ACHN (cell line): ENCODE measurements at regions not wholly inside any gene's neighbourhood (a gene's known extent, or its start where the extent isn't known, plus 50 kb on each side); places are given as distances from the start of the nearest gene placed in this dataset.
"Not testable (repeated sequence)": the region's sequence is repeated elsewhere in the genome, so short reads cannot be mapped to it uniquely, and the experiment has no call there.

Experiments
- DNase-seq: peaks from one replicate; pipeline ENCODE4 v3.0.0-alpha.2; 2015
- in situ Hi-C: cut with HindIII; loops from 2 replicates; pipeline ENCODE4 v1.10.0; 2017; ENCODE audit warnings: low sequenced_read_pairs, low pct_ligation_motif_present, low pct_unique_long_range_greater_than_20kb

DNA sequence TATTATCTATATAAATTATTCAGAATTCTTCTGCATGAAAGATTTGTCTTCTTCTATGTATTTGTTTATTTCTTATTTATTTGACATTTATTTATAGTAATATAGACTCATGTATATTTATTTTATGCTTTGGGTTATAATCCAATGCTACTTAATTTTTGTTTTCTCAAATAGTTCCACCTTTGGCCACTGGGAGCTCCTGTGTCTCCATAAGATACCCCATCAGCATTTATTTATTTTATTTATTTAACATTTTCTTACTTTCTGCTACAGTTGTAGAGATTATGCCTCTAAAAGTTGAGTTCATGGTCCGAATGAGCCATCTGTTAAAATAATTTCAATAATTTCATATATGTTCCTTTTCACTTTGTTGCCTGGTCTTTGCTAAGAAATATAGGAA is 289.4 kb downstream of the ADGRL2 start:
- no peak for DNase-seq

DNA sequence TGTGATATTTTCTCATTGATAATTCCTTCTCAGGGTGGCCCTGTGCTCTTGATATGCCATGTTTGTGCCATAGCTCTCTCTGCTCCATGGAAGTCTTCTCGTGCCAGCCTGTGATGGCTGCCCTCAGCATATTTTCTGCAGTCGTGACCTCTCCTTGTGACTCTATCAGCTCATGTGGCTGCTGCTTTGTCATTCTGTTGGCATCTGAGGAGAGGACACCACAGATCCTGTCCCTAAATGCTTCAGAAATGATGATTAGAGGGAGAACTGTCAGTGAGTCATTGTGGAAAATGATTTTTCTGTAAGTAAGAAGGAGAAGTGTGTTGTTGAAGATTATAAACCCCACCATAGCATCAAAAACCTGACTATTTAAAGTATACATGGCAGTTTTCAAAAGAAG is 286.0 kb downstream of the ADGRL2 start:
- no peak for DNase-seq
- in situ Hi-C loops, result no loop called here

More for the DNA sequence above, 289.4 kb downstream of the ADGRL2 start:
- in situ Hi-C loops, result no loop called here

DNA sequence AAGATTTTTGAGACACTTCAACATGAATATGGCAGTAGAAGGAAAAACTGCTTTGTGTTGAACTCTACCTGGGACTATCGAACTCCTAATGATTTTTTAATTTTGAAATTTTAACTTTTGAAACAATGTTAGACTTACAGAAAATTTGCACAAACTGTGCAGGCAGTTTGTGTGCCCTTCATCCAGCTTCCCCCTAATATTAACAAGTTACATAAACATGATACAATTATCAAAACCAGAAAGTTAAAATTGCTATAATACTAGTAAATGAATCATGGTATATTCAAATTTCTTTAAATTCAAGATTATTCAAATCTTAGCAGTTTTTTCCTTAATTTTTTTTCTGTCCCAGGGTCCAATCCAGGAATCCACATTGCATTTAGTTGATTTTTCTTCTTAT is 278.9 kb downstream of the ADGRL2 start:
- in situ Hi-C loops, result no loop called here
- DNase-seq, result no peak

DNA sequence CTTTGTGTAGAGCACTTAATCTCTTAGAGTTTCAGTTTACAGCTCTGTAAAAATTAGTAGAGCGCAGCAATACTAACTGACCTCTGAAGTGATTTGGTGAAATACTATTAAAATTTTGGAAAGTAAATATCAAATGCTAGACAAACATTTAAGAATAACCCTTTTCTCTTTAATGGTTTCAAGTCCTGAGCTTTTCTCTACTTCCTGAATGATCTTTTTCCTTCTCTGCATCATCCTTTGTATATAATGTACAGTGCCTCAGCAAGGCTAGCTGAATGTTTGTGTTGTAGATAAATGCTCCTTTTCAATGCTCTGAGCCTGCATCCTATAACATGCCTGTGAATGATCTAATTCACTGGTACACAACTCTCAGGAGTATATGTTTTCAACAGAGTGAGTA is 272.9 kb downstream of the ADGRL2 start:
- in situ Hi-C loops, result no loop called here
- no peak for DNase-seq

DNA sequence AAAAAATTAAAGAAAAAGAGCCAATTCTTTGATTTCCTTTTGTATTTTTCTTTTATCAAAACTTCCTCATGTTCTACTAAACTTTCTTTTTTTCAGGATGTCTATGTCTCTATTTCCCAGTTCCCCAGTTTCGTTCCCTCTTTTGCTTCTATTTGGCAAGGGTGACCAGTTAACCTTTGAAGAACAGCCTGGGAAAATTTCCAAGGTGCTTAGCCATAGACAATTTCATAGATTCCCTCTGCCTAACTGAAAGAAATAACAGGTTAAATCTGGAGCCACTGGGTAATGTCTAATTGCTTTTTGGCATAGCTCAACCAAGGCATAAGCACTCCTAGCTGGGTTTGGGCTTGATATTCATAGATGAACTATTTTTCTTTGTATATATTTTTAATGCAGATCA is 272.3 kb downstream of the ADGRL2 start:
- in situ Hi-C loops, result no loop called here
- DNase-seq, result no peak

DNA sequence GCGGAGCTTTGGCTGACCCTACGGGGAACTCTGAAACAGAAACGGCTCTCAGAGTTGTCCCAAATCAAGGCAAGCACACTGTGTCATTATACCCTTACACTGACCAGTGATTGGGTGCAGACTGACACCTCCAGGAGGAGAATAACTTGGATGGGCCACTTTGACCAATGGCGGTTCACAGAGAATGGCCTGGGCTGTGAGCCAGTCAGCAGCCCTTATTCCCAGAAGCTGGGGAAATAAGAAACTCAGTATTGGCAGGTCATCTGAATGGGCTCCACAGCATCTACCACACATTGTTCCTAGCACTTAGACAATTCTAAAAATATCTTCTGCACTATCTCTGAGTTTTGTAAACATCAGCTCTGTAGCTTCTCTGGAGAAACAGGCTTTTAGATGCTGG is 265.2 kb downstream of the ADGRL2 start:
- no peak for DNase-seq
- in situ Hi-C loops, result no loop called here

DNA sequence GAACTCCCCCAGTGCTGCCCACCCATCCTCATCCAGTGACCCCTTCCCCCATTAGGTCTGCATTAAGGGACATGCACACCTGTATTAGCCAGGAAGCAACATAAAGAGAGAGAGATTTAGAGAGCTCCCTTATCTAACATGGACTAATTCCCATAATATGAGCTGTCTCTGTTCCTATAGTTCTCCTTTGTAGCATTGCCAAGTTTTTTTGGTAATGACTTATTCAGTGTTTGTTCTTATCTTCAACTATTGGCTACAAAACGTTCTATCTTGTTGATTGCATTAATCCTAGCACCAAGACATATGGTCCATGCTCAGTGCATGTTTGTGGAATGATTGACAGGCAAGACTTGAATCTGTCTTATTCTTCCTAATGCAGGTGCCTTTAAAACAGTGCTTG is 264.0 kb downstream of the ADGRL2 start:
- in situ Hi-C loops, result no loop called here
- no peak for DNase-seq

DNA sequence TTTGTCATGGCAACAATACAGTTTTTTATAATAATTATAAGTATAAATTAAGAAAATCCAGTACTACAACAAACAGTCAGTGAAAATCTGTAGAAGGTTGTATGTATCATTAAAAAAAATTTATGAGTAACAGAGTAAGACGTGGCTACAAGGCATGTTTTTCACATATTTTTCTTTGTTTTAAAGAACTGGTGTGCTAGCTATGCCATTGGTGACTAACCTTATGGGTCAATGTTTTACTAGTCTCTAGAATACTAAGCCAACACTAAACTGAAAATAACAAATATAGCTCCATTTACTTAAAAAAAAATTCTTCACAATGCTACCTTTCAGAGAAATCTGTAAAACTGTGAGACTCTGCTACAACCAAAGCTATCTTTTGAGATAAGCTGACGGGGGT is 261.5 kb downstream of the ADGRL2 start:
- in situ Hi-C loops, result no loop called here
- DNase-seq, result peak; percentile 28

DNA sequence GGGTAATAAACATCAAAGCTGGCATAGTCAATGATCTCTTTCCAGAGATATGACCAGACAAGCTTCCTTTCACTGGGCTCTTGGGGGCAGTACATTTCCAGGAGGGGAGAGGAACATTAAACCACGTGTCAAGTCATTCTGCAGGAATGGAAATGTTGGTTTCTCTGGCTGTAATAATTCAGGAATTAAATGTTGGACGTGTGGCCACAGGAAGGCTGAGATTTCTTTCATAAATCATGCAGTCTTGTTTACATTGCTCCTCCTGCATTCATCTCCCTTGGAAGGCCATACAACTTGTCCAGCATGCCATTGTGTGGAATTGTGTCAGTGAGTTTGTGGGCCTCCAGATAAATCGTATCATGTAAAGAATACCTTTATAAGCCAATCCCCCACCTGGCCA is 259.2 kb downstream of the ADGRL2 start:
- in situ Hi-C loops, result no loop called here
- peak; percentile 15 for DNase-seq

DNA sequence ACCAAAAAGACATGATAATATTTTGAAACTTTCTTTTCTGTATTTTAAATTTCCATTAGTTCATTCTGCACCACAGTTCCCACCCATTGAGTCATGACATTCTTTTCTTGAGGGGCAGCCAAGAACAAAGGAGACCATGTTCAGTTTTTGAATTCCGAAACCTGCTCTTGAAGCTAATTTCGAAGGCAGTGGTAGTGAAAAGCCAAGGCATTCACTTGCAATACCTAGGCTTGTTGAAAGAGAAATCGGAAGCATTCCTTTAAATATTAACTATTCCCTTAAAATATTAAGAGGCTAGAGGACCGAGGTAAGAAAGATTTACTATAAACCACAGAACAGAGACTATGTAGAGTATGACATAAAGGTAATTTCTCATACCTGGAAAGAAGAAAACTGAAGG is 256.3 kb downstream of the ADGRL2 start:
- DNase-seq, result no peak
- in situ Hi-C loops, result no loop called here

DNA sequence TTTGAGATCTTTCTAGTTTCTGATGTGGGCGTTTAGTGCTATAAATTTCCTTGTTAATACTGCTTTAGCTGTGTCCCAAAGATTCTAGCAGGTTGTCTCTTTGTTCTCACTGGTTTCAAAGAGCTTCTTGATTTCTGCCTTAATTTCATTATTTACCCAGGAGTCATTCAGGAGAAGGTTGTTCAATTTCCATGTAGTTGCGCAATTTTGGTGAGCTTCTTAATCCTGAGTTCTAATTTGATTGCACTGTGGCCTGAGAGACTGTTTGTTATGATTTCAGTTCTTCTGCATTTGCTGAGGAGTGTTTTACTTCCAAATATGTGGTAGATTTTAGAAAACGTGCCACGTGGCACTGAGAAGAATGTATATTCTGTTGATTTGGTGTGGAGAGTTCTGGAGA is 254.6 kb downstream of the ADGRL2 start:
- DNase-seq, in situ Hi-C loops: not testable (repeated sequence)

DNA sequence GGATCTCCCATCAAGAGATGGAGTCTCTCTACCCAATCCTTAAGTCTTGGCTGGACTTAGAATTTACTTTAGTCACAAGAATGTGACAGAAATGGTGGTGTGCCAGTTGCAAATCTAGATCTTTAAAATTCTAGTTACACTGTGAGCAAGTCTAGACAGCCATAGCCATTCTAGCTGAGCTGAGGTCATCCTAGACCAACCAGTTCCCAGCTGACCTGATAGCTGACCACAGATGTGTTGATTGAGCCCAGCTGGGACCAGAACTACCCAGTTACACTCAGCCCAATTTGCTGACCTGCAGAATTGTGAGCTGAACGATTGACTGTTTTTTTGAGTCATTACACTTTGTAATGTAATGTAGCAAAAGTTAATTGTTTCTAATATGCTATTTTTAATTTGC is 251.8 kb downstream of the ADGRL2 start:
- DNase-seq, result no peak
- in situ Hi-C loops, result no loop called here

DNA sequence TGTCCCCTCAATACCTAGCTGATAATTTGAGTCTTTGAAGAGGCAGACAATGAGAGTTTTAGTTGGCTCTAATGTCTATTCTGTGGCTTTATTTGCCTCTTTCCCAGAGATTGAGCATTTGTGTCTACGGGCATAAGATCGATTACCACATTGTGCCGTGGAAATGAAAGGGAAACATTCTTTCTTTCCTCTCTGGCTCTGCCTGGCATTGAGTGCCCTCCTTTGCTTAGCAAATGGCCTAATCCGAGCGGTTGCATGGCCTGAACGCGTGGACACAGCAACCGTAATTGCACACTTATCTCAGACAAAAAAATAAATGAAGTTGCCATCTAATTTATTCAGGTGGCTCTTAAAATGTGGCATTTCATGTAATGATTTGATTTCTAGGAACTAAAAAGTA is 247.9 kb downstream of the ADGRL2 start:
- no peak for DNase-seq
- in situ Hi-C loops, result no loop called here

DNA sequence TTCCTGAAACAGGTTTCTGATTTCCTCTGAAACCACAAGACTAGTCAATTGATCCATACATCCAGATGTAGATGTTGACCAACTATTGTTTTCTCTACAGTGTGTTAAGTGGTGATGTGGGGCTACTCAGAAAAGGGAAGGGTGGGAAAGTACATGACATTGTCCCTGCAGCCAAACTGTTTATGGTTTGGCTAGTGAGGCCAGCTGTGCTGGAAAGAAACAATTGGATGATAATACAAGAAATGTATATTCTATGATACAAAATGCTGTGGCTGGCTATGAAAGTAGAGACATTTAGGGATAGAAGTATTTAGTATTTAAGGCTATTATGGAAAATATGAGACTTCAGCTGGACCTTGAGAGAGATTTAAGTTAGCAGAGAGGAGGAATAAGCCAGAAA is 244.5 kb downstream of the ADGRL2 start:
- in situ Hi-C loops, result no loop called here
- DNase-seq, result no peak

DNA sequence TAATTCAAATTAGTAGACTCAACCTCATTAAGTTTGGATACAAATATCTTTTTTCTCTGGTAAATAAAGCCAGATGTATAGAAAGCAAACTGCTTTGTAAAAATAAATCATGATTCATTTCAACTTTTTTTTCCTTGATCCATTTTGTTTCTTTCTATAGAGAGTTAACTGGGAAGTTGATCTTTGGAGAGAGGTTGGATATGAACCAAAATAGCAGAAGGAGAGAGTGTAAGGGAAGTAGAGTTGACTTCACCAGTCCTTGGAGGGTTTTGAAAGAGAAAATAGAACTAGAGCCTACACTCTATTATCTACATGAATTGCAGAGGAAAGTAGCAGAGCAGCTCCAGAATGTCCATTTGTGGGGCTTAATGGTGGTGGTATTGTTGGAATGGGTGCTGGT is 243.8 kb downstream of the ADGRL2 start:
- in situ Hi-C loops, result no loop called here

DNA sequence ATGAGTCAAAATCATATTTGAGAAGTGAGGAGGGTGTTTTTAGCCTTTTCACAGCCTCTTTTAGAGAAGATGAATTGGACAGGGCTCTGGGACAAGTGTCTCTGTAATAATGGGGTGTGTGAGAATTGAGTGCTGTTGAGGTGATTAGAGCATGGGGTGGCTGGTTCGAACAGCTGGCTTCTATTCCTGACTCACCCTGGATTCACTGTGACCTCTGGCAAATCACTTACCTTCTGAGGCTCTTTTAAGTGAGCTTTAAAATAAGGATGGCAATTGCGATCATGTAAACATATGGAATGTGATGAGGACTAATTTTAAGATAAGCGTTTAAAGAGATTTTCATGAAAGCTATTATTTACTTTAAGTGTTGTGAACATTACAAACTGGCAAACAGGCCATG is 243.4 kb downstream of the ADGRL2 start:
- in situ Hi-C loops, result no loop called here
- DNase-seq, result no peak

More for the DNA sequence above, 243.8 kb downstream of the ADGRL2 start:
- DNase-seq, result no peak

DNA sequence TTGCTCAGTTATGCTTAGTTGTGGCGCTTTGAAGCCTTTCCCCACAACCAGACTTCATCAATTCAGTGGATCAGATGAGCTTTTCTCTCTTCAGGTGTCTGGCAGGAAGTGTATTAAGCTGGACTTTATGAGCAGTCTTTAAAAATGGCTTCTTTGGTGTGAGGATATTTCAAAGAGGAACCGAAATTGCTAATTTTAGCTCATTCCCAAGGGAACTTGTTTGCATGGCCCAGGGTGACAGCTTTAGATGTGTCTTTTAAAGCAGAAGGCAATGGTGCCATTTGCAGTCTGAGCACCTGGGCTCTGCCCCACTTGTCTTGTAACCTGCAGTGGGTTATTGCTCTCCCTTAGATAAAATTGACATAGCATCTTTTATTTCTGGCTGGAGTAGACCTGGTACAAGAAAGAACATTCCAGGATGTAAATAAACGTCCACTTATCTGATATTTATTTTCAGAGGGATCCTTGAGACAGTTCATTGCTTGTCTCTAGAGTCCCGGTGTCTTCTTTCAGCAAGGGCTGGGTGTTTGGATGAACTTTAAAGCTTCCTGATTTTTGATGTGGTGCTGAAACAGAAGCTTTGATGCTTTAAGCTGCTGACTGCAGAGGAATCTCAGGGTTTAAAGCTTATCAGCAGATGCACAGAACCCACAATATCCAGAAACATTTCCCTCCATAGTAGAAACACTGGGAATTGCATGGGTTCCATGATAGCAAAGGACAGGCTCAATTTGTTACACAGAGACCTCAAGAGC is 241.7 kb downstream of the ADGRL2 start:
- in situ Hi-C loops, result no loop called here
- DNase-seq, result no peak
